Gastrocnemius medialis (tissue), 4 donors: ENCODE measurements at regions not wholly inside any gene's neighbourhood (a gene's known extent, or its start where the extent isn't known, plus 50 kb on each side); places are given as distances from the start of the nearest gene placed in this dataset.

Experiments used
- ATAC-seq, 2 donors: fragments of 150-250 bp; one replicate each; pipeline ENCODE4 v1.9.1; 2016
- DNase-seq, 2 donors: peaks; one replicate each; pipeline ENCODE4 v3.0.0-alpha.2; 2019
- H3K27ac ChIP-seq, 4 donors: fragments of 200-600 bp; sonication (generic); 1 replicate in 1 of 4; 2 replicates in 3 of 4; pipeline ENCODE4 v1.5.1; 2016 to 2018; ENCODE audit warnings: mild to moderate bottlenecking in 2 of 4, moderate library complexity in 1 of 4
- H3K27me3 ChIP-seq, 3 donors: fragments of 200-600 bp; sonication (generic) in 2 of 3; 1 replicate in 1 of 3; 2 replicates in 2 of 3; pipeline versions ENCODE4 v1.5.1 to v1.6.0; 2016 to 2019; ENCODE audit warnings: mild to moderate bottlenecking in 1 of 3, moderate library complexity in 1 of 3
- H3K36me3 ChIP-seq, 2 donors: fragments of 200-600 bp; sonication (generic) in 1 of 2; one replicate each; pipeline ENCODE4 v1.5.1; 2017 to 2018
- H3K4me1 ChIP-seq, 2 donors: fragments of 200-600 bp; sonication (generic) in 1 of 2; one replicate each; pipeline ENCODE4 v1.5.1; 2016 to 2017; ENCODE audit warnings: mild to moderate bottlenecking in 2 of 2
- H3K4me3 ChIP-seq, 4 donors: fragments of 200-600 bp; sonication (generic) in 3 of 4; 1 replicate in 1 of 4; 2 replicates in 3 of 4; pipeline ENCODE4 v1.5.1; 2016 to 2019; ENCODE audit warnings: mild to moderate bottlenecking in 2 of 4
- H3K9me3 ChIP-seq, 3 donors: fragments of 200-600 bp; sonication (generic) in 2 of 3; 1 replicate in 1 of 3; 2 replicates in 2 of 3; pipeline ENCODE4 v1.5.1; 2016 to 2019
- CTCF ChIP-seq, 5 experiments: fragments of 450-650 bp in 3 of 5; fragments of 200-600 bp in 2 of 5; sonication (generic) in 2 of 5; IDR thresholded peaks in 4 of 5; conservative IDR thresholded peaks in 1 of 5; 1 replicate in 4 of 5; 2 replicates in 1 of 5; pipeline ENCODE4 v1.5.1; 2016 to 2019; ENCODE audit warnings: antibody characterized with exemption in 5 of 5, mild to moderate bottlenecking in 3 of 5, moderate library complexity in 3 of 5
- POLR2A ChIP-seq, 2 donors: fragments of 450-650 bp; IDR thresholded peaks; one replicate each; pipeline ENCODE4 v1.6.1; 2017; ENCODE audit warnings: antibody characterized with exemption in 2 of 2, mild to moderate bottlenecking in 2 of 2, moderate library complexity in 2 of 2
- in situ Hi-C, 4 donors: fragments of 200-750 bp; cut with MboI; loops; one replicate each; pipeline versions ENCODE4 v1.15.0 to v1.8.0; 2017; ENCODE audit warnings: low sequenced_read_pairs in 4 of 4
- intact Hi-C: fragments of 100-400 bp; cut with DNase I; formaldehyde crosslinking; loops from one replicate; pipeline ENCODE4 v1.15.1; 2023; ENCODE audit warnings: low total_unique reads

GRCh38 chr22:47899894-47900293 lies 1137.4 kb downstream of the TBC1D22A start:
- no peak for DNase-seq

GRCh38 chr22:47898946-47899345 lies 1136.5 kb downstream of the TBC1D22A start:
- ATAC-seq: no peak
- no peak overlapping the region for H3K4me3 ChIP-seq

More at GRCh38 chr22:47899894-47900293, 1137.4 kb downstream of the TBC1D22A start:
- Histone ChIP-seq H3K4me3 (no peak overlapping the region), H3K36me3 (no peaks in the 10 kb centered on the region), H3K9me3 (no peaks in the 10 kb centered on the region), H3K4me1 (no peaks in the 10 kb centered on the region), H3K27ac (no peak overlapping the region), H3K27me3 (peaks cover 0 to 2% (median 0%) of the 10 kb centered on the region in 3 donors)
- intact Hi-C loops: no loop called here
- in situ Hi-C loops: no loop called here
- TF ChIP-seq CTCF (IDR thresholded peaks at IDR 0.05 in 4 of 5, conservative IDR thresholded peaks at IDR 0.05 in 1 of 5) (no peak), POLR2A (IDR thresholded peaks at IDR 0.05) (no peak)
- no peak for ATAC-seq

GRCh38 chr22:47891609-47892008 lies 1129.2 kb downstream of the TBC1D22A start:
- Histone ChIP-seq H3K9me3 (no peaks in the 10 kb centered on the region), H3K36me3 (no peaks in the 10 kb centered on the region), H3K4me1 (no peaks in the 10 kb centered on the region), H3K27me3 (peaks cover 0 to 5% (median 0%) of the 10 kb centered on the region in 3 donors), H3K4me3 (no peak overlapping the region), H3K27ac (no peak overlapping the region)
- ATAC-seq (no peak), DNase-seq (no peak)
- intact Hi-C loops (no loop called here), in situ Hi-C loops (no loop called here)
- TF ChIP-seq POLR2A (IDR thresholded peaks at IDR 0.05): no peak
- TF ChIP-seq CTCF (IDR thresholded peaks at IDR 0.05 in 4 of 5, conservative IDR thresholded peaks at IDR 0.05 in 1 of 5): no peak

More at GRCh38 chr22:47898946-47899345, 1136.5 kb downstream of the TBC1D22A start:
- TF ChIP-seq POLR2A (IDR thresholded peaks at IDR 0.05): no peak
- no peak for TF ChIP-seq CTCF (IDR thresholded peaks at IDR 0.05 in 4 of 5, conservative IDR thresholded peaks at IDR 0.05 in 1 of 5)
- Histone ChIP-seq H3K27ac (no peak overlapping the region), H3K9me3 (no peaks in the 10 kb centered on the region), H3K36me3 (no peaks in the 10 kb centered on the region), H3K27me3 (peaks cover 0 to 3% (median 0%) of the 10 kb centered on the region in 3 donors), H3K4me1 (no peaks in the 10 kb centered on the region)
- no peak for DNase-seq
- intact Hi-C loops (no loop called here), in situ Hi-C loops (no loop called here)

- Histone ChIP-seq H3K27me3 (peaks cover 0 to 2% (median 0%) of the 10 kb centered on the region in 3 donors), H3K9me3 (no peaks in the 10 kb centered on the region), H3K4me3 (no peak overlapping the region), H3K4me1 (no peaks in the 10 kb centered on the region), H3K36me3 (no peaks in the 10 kb centered on the region), H3K27ac (no peak overlapping the region)
- no peak for ATAC-seq
- in situ Hi-C loops (no loop called here), intact Hi-C loops (no loop called here)
- no peak for DNase-seq
- TF ChIP-seq POLR2A (IDR thresholded peaks at IDR 0.05) (no peak), CTCF (IDR thresholded peaks at IDR 0.05 in 4 of 5, conservative IDR thresholded peaks at IDR 0.05 in 1 of 5) (no peak)
Measured at GRCh38 chr22:47888817-47889216, 1126.4 kb downstream of the TBC1D22A start.

GRCh38 chr22:47884775-47885174 lies 1122.3 kb downstream of the TBC1D22A start:
- intact Hi-C loops: no loop called here
- ATAC-seq: no peak
- in situ Hi-C loops: no loop called here
- Histone ChIP-seq H3K27me3 (peaks cover 0 to 2% (median 0%) of the 10 kb centered on the region in 3 donors), H3K36me3 (no peaks in the 10 kb centered on the region), H3K27ac (no peak overlapping the region), H3K9me3 (no peaks in the 10 kb centered on the region), H3K4me3 (no peak overlapping the region), H3K4me1 (no peaks in the 10 kb centered on the region)
- TF ChIP-seq CTCF (IDR thresholded peaks at IDR 0.05 in 4 of 5, conservative IDR thresholded peaks at IDR 0.05 in 1 of 5): no peak
- TF ChIP-seq POLR2A (IDR thresholded peaks at IDR 0.05): no peak
- DNase-seq: no peak
